ENCODE measurements at regions not wholly inside any gene's neighbourhood (a gene's known extent, or its start where the extent isn't known, plus 50 kb on each side); places are given as distances from the start of the nearest gene placed in this dataset.

- Histone ChIP-seq H3K4me3 (no peak overlapping the region), H3K4me1 (no peaks in the 10 kb centered on the region), H3K9me3 (no peaks in the 10 kb centered on the region), H3K27ac (no peak overlapping the region), H3K36me3 (no peaks in the 10 kb centered on the region), H3K27me3 (no peaks in the 10 kb centered on the region)
- DNase-seq (ENCODE audit: low spot score) = no peak
- TF ChIP-seq, protein P1, sequence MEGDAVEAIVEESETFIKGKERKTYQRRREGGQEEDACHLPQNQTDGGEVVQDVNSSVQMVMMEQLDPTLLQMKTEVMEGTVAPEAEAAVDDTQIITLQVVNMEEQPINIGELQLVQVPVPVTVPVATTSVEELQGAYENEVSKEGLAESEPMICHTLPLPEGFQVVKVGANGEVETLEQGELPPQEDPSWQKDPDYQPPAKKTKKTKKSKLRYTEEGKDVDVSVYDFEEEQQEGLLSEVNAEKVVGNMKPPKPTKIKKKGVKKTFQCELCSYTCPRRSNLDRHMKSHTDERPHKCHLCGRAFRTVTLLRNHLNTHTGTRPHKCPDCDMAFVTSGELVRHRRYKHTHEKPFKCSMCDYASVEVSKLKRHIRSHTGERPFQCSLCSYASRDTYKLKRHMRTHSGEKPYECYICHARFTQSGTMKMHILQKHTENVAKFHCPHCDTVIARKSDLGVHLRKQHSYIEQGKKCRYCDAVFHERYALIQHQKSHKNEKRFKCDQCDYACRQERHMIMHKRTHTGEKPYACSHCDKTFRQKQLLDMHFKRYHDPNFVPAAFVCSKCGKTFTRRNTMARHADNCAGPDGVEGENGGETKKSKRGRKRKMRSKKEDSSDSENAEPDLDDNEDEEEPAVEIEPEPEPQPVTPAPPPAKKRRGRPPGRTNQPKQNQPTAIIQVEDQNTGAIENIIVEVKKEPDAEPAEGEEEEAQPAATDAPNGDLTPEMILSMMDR (IDR thresholded peaks at IDR 0.05) = no peak
Observed at GRCh38 chr16:54362591-54363206, 76.1 kb upstream of the IRX3 start.

GRCh38 chr16:54361246-54361645, 74.7 kb upstream of the IRX3 start:
- TF ChIP-seq, protein P1 (IDR thresholded peaks at IDR 0.05) = no peak
- no peaks in the 10 kb centered on the region for H3K27me3 ChIP-seq

GRCh38 chr16:54360681-54361080, 74.1 kb upstream of the IRX3 start:
- H3K4me3 ChIP-seq = peak overlapping the region in 1 of 2 donors; percentile 2

More at GRCh38 chr16:54361246-54361645, 74.7 kb upstream of the IRX3 start:
- H3K4me3 ChIP-seq = no peak overlapping the region
- H3K4me1 ChIP-seq = no peaks in the 10 kb centered on the region
- H3K9me3 ChIP-seq = no peaks in the 10 kb centered on the region
- H3K36me3 ChIP-seq = no peaks in the 10 kb centered on the region
- no peak for DNase-seq (ENCODE audit: low spot score)
- H3K27ac ChIP-seq = no peak overlapping the region

DNA sequence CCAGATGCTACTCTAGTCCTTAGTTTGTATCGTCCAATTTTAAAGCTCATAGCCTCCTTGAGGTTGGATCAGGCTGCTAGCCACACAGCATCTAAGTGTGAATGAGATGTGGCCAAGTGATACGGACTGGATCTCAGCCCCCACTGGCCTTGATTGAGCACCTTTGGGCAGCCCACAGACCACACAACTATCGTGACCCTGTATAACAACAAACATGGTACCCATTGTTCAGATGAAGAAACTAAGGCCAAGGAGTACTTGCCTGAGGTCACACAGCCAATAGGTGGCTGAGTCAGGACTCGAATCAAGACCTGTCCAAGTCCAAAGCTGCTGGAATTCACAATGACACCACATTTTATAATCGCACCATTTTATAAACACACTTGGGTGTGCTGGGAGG, 73.0 kb upstream of the IRX3 start:
- Histone ChIP-seq H3K4me3 (no peak overlapping the region), H3K27me3 (no peaks in the 10 kb centered on the region), H3K36me3 (no peaks in the 10 kb centered on the region), H3K4me1 (no peaks in the 10 kb centered on the region), H3K27ac (no peak overlapping the region), H3K9me3 (peaks cover 0 to 13% of the 10 kb centered on the region in 2 donors)
- DNase-seq (ENCODE audit: low spot score) = no peak
- TF ChIP-seq, protein P1 (IDR thresholded peaks at IDR 0.05) = no peak

More at GRCh38 chr16:54360681-54361080, 74.1 kb upstream of the IRX3 start:
- H3K27ac ChIP-seq = no peak overlapping the region
- peaks cover 0 to 2% of the 10 kb centered on the region in 2 donors for H3K9me3 ChIP-seq
- no peak for DNase-seq (ENCODE audit: low spot score)
- H3K36me3 ChIP-seq = no peaks in the 10 kb centered on the region
- H3K27me3 ChIP-seq = no peaks in the 10 kb centered on the region
- TF ChIP-seq, protein P1 (IDR thresholded peaks at IDR 0.05) = no peak
- no peaks in the 10 kb centered on the region for H3K4me1 ChIP-seq

GRCh38 chr16:54359081-54359480, 72.5 kb upstream of the IRX3 start:
- Histone ChIP-seq H3K4me3 (no peak overlapping the region), H3K4me1 (no peaks in the 10 kb centered on the region), H3K9me3 (peaks cover 0 to 18% of the 10 kb centered on the region in 2 donors), H3K36me3 (no peaks in the 10 kb centered on the region), H3K27ac (no peak overlapping the region), H3K27me3 (no peaks in the 10 kb centered on the region)
- TF ChIP-seq, protein P1 (IDR thresholded peaks at IDR 0.05) = no peak
- no peak for DNase-seq (ENCODE audit: low spot score)

DNA sequence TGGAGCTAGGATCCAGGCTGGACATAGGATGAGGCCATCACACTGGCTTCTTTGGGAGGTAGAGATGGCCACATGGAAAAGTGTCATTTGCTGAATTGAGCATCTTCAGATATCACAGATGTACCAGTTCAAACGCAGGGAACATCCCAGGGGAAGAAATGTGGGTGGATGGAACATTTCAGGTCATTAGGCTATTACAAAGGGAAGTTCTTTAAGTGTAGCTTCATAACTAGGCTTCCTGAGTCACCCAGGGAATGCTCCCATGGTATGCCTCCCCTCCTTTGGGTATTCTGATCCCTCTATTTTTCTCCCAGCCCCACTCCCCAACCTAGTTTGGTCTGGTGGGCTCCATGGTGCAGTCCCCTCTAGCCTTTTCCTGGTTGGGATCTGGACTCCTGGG, 69.8 kb upstream of the IRX3 start:
- H3K27ac ChIP-seq = no peak overlapping the region
- H3K4me1 ChIP-seq = no peaks in the 10 kb centered on the region
- H3K27me3 ChIP-seq = no peaks in the 10 kb centered on the region
- TF ChIP-seq, protein P1 (IDR thresholded peaks at IDR 0.05) = no peak
- no peak for DNase-seq (ENCODE audit: low spot score)
- H3K36me3 ChIP-seq = no peaks in the 10 kb centered on the region
- peaks cover 0 to 24% of the 10 kb centered on the region in 2 donors for H3K9me3 ChIP-seq
- H3K4me3 ChIP-seq = no peak overlapping the region
